ENCODE measurements at regions not wholly inside any gene's neighbourhood (a gene's known extent, or its start where the extent isn't known, plus 50 kb on each side); places are given as distances from the start of the nearest gene placed in this dataset.

DNA sequence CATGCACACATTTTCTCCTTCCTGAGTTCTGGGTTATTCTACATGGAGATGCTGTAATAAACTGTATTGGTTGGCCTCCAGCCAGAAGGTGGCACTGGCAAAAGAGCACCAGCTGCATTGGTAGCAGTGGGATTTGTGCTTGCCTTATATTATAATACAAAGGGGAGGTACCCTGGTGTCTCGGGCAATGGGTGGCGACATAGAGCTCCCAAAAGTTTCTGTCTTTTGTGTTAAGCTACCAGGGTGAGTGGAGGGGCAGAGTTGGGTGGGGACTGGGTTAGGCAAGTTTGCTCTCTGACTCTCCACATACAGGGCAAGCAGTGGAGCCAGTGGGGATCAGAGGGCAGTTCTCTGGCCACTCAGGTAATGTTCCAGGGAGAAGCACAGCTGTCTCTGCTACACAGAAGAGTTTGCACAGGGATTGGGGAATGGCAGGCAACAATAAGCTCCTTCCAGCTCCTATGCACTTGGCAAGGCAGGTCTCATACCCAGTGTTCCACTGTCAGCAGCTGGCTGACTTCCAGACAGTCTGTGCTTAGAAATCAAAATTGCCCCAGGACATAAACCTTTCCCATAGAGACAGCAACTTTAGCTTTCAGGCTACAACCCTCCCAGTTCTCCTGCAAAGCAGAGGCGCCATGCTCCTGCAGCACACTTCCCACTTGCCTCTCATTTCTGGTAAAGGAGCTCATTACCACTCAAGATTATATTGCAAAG, 463.9 kb upstream of the PCDH7 start (continued):
- no peak for TF ChIP-seq SAP130 (CRISPR knock-in tag; IDR thresholded peaks at IDR 0.05; ENCODE audit: low read depth)
- TF ChIP-seq EHMT2 (IDR thresholded peaks at IDR 0.05; ENCODE audit: borderline replicate concordance, low read depth, low read length): no peak
- no peak for TF ChIP-seq PATZ1 (CRISPR knock-in tag; IDR thresholded peaks at IDR 0.05)

DNA sequence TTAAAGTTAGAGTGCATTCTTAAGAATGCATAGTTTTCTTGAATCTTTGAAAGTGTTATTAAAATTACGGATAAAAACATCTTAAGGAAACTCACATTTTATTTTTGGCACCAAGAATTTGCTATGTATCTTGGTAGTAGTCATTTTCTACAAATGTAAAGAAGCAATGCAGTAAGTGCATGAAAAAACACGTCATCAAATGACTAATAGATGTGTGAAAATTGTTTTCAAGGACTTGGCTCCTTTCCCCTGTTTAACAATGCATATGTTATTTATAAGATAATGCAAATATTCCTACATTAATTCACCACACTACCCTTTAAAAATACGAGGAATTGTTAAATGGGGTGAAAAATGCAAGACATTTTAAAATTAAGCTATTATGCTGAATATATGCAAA, 461.2 kb upstream of the PCDH7 start:
- POLR2A ChIA-PET: no interaction called here
- FAIRE-seq (no peak), DNase-seq (ENCODE audit: low spot score) (no peak), ATAC-seq (no peak)
- H3K9ac ChIP-seq (ENCODE audit: insufficient read depth, low read depth, low read length): no peak overlapping the region
- CTCF ChIA-PET (ENCODE audit: low intra/inter-chr PET ratio, low total read pairs): no interaction called here
- no TSS peak for BruUV-seq (replicated peaks)
- in situ Hi-C loops (cut with HindIII; ENCODE audit: extremely low pct_ligation_motif_present, low pct_unique_long_range_greater_than_20kb): no loop called here
- 1% methylated on average over 3 of the region's 3 CpGs for WGBS (ENCODE audit: low lambda C conversion rate)
- no peak overlapping the region for H2AFZ ChIP-seq (ENCODE audit: low read length)
- no peak overlapping the region for H3K27ac ChIP-seq (ENCODE audit: extremely low read length, insufficient read depth, low read length)
- no peak overlapping the region for H3K4me2 ChIP-seq (ENCODE audit: low read depth, low read length)
- no peaks in the 10 kb centered on the region for H3K79me2 ChIP-seq (ENCODE audit: insufficient read depth, low read length)
- no peak overlapping the region for H3K4me3 ChIP-seq (replicated peaks in 1 of 3; ENCODE audit: insufficient read depth in 1 of 3, low read depth in 2 of 3, low read length in 3 of 3)
- no peaks in the 10 kb centered on the region for H4K20me1 ChIP-seq (ENCODE audit: insufficient read depth, low read length)
- H3K4me1 ChIP-seq (ENCODE audit: insufficient read depth, low read length): no peaks in the 10 kb centered on the region
- no peaks in the 10 kb centered on the region for H3K36me3 ChIP-seq (replicated peaks in 1 of 2; ENCODE audit: control insufficient read depth in 1 of 2, insufficient read depth in 2 of 2, low read length in 2 of 2)
- intact Hi-C loops (cut with micrococcal nuclease; ENCODE audit: unreplicated experiment): no loop called here
- no peaks in the 10 kb centered on the region for H3K27me3 ChIP-seq (ENCODE audit: control insufficient read depth in 1 of 2, insufficient read depth in 2 of 2, low read length in 2 of 2)
- H3K9me3 ChIP-seq (ENCODE audit: low read length): peaks cover 85% of the 10 kb centered on the region
- TF ChIP-seq ZNF383 (CRISPR knock-in tag; IDR thresholded peaks at IDR 0.05; ENCODE audit: borderline replicate concordance) (no peak), ARID4A (CRISPR knock-in tag; IDR thresholded peaks at IDR 0.05; ENCODE audit: borderline replicate concordance) (no peak), ZNF766 (CRISPR knock-in tag; IDR thresholded peaks at IDR 0.05; ENCODE audit: borderline replicate concordance) (no peak), ZNF674 (CRISPR knock-in tag; IDR thresholded peaks at IDR 0.05; ENCODE audit: low read depth) (no peak), ZNF75D (CRISPR knock-in tag; IDR thresholded peaks at IDR 0.05; ENCODE audit: borderline replicate concordance) (no peak), NFIB (CRISPR knock-in tag; IDR thresholded peaks at IDR 0.05; ENCODE audit: borderline replicate concordance) (no peak), ASH2L (IDR thresholded peaks at IDR 0.05; ENCODE audit: insufficient read length, low read depth, low read length) (no peak), CREB1 (IDR thresholded peaks at IDR 0.05) (peak; percentile 60; the same call in 1 of the 2 replicates), CREB1 (CRISPR knock-in tag; IDR thresholded peaks at IDR 0.05) (no peak)
